HG02610 (cell line): ENCODE measurements at regions not wholly inside any gene's neighbourhood (a gene's known extent, or its start where the extent isn't known, plus 50 kb on each side); places are given as distances from the start of the nearest gene placed in this dataset.

ENCODE experiments used
- ATAC-seq: cut with Tn5 transposase; IDR thresholded peaks from one replicate; pipeline ENCODE4 v1.9.1; 2021; ENCODE audit warnings: mild to moderate bottlenecking, moderate library complexity; ENCODE audit not compliant: unreplicated experiment

DNA sequence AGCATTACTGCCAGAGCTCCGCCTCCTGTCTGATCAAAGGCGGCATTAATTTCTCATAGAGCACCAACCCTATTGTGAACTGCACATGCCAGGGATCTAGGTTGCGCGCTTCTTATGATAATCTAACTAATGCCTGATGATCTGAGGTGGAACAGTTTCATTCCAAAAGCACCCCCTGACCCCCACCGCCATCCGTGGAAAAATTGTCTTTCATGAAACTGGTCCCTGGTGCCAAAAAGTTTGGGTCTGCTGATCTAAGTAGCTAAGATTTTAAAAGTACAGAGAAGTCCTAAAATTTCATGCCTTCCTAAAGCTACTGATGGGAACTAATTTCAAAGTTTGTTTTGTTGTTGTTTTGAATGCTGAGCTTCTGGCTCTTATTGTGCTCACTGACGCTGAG lies 281.6 kb downstream of the PRL start:
- ATAC-seq: no peak

DNA sequence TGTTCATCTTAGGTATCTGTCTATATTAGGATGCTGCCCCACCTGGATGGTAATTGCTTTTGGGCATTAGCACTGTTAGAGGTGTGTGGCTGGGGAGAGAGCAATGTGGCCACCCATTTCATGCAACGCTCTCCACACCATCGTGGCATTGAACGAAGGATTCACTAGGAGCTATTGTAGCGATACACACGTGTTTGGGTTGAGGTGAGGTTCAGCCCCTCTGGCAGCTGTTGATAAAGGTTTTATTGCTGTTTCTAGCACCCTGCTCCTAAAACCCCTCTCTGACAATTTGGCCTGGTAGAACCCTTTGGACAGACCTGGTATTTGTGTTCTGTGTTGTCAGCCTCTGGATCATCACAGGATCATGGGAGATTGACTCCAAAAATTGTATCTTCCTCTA lies 280.9 kb downstream of the PRL start:
- ATAC-seq: no peak

DNA sequence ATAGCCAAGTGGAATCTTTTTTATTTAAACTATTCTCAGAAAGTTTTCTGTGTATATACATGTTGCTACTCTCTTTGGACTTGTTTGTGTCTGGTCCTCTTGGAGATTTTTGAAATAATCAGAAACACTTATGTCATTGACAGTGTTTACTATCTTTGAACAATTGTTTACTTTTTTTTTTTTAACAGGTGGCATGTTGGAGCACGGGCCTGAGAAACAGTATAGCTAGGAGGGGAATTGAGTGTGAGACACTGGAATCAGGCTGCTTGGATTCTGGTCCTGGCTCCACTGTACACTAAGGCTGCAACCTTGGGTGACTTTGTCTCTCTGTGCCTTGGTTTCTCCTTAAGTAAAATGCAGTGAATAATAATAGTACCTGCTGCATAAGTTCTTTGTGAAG lies 279.6 kb downstream of the PRL start:
- no peak for ATAC-seq

DNA sequence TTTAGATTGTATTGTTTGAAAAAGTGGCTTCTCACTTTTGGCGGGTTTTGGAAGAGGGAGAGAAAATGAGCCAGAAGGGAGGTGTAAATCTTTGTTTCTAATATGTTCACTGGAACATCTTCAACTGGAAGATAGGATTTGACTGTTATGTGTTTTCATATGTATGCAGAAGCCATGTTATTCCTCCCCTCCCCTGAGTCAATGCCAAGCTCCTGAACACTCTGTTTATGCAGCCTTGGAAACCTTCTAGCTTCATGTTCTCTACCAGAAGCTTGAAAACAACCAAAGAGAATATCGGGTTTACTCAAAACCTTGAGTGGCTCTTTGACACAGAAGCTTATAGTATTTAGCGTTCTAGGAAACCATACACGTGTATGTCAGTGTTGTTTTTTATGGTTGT lies 279.1 kb downstream of the PRL start:
- no peak for ATAC-seq

DNA sequence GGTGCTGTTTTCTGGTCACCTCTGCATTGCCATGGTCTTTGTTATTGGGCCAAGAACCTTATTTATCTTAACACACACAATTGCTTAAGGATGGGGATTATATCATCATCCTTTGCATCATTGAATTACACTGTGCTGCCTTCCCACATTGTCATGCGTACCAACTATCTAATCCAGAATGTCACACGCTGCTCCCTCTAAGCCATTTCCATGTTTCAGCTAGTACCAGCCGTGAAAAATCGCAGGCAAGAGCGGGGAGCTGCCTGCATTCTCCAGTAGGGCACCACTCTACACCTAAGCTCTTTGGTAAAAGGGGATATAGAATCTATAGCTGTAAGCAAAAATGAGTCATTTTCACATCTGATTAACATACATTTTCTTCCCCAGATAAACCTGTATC lies 277.0 kb downstream of the PRL start:
- ATAC-seq: no peak

DNA sequence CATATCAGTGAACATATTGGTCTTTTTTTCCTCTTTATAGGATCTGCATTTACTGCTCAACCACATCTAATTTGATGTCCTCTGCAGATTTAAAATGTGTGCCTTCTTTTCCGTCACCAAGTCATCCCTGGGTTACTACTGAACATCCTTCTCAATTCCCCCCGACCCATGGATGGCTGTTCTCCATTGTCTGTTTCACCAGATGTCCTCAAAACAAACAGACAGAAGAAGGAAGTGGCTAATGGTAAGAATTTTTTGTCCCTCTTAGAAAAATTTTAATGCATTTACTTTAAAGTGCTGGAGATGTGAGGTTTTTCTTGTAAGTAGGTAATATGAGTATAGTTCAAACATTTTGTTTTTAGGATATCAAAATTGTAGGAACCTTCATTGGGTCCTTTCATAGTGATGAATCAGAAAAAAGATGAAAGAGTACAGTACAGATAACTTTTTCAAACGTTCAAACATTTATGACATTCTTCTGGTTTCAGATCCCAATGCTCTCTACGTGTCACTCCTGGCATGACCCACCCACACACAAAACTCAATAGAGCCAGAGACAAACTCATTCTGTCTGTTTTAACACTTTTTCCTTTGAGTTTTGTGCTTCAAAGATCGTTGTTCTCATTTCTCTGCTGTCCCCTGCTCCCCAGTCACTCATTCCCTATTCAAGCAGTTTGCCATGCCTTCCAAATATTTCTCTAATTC lies 276.4 kb downstream of the PRL start:
- ATAC-seq: no peak

DNA sequence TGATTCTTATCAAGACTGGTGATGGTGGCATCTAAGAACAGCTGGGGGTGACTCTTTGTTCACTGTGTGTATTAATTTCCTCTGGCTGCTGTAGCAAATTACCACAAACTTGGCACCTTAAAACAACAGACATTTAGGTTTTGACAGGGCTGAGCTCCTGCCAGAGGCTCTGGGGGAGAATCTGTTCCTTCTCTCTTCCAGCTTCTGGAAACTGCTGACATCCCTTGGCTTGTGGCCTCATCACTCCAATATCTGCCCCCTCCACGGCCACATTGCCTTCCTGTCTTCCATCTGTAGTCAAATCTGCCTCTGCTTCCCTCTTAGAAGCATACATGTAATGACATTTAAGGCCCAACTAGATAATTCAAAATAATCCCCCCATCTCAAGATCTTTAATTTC lies 274.9 kb downstream of the PRL start:
- no peak for ATAC-seq

DNA sequence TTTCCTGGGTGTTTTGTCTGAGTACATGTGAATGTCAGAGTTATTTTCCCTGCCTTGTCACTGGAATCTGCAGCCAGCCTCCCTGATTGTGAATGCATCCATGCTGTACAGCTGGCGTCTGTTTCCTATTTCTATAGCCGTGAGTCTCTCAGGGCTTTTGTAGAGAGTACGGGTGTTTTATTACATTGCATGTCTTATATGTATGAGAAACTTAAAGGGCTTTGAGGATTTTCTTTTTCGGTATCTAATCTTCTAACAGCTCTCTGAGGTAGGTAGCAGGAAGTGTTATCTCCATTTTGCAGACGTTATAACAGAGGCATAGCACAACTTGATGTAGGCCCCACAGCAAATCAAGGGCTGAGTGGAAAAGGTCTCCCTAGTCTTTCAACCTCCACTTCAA lies 272.9 kb downstream of the PRL start:
- ATAC-seq: no peak

DNA sequence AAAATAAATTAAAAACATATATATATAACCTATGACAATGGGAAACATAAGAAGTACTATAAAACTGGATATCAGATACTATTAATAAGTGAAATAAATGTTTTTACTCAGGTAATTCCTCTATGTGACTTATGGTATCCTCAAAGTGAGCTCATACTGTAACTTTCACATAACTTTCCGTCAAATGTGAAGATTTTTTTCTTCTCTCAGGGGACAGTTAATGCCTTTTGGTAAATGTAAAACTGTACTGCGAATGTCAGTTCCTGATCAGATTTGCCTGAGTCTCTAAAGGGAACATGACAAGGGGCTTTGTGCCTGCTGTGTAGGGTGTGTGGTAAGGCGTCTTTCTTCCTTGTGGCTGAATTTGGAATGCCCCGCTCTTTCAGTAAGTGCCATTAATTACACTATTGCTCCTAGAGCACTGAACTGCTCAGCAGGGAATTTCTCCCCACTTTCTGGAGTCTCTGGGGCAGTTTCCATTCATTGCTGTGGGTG lies 271.8 kb downstream of the PRL start:
- ATAC-seq: peak; percentile 57

DNA sequence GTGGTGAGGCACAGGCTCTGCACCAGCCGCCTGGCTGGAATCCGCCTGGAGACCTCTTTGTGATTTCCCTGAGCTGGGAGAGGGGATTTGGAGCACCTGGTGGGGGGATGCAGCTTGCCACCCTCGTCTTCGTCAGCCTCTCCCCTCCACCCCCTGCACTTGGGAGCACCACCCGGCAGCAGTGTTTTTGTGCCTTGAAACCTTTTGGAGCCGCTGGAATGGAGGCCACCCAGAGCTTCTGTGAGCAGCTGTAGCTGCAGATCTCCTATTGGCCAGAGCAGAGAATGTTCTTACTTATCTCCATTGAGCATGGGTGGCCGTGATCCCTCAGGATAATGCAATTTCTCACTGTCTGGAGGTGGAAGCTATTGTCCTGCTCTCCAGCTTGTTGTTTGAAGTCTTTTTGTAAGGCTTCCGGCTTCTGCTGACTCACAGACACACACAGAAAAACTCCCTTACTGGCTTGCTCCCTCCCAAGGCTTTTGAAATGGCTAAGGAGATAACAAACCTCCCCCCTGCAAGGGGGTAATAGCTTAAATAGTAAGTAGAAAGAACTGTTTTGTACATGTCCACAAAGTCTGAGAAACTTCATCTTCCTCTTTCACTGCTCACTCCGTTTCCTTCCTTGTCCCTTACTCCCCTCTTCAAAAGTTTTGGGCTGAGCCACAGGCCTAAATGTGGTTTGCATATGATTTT lies 271.2 kb downstream of the PRL start:
- ATAC-seq: peak; percentile 70

DNA sequence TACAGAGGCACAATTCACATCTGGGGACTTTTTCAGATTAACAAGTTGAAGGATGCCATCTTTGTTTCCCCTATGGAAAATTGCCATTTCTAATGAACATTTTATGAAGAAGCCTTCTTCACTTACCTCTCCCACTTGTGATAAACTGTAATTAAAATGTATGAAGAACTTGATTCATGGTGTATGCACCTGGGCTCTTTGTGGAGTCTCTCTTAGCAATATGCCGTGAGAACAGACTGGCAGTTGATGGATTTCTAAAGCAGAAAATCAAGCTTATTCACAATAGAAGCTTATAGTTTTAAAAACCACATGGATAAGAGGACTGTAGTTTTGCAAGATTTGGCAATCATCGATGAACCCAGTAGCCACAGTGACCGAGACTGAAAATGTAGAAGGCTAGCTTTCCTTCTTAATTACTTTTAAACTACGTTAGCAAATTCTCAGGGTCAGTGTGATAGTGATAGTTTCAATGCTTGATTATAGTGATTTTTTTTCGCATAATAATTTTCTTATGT lies 270.6 kb downstream of the PRL start:
- ATAC-seq: no peak

DNA sequence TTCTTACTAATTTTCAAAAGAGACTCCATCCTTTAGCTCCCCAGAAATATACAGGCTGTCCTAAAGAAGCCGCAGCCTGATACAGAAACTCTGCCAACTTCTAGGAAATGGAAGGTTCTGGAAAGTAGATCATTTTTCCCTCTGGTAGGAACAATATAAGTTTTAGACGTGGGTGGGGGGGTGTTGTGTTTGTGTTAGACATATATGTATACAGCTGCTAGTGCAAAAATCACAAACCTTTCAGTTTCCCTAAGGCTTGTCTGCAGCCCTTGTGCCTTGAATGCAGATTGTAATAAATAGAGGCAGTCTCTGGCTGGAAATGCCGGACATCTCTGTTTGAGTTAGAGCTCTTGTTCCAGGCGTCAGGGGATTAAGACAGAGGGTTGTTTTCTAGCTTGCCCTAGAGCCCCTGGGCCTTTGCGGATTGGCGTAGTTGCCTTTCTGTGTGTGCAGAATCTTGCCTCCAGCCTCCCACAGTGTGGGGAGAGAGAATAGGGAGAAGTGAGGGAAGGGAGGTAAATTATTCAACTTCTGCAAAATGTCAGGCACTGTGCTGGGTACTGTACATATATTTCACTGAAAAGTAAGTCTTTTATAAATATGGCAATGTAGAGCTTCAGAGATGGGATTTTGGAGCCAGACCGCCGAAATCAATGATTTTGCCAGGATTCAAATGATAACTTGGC lies 269.7 kb downstream of the PRL start:
- no peak for ATAC-seq

DNA sequence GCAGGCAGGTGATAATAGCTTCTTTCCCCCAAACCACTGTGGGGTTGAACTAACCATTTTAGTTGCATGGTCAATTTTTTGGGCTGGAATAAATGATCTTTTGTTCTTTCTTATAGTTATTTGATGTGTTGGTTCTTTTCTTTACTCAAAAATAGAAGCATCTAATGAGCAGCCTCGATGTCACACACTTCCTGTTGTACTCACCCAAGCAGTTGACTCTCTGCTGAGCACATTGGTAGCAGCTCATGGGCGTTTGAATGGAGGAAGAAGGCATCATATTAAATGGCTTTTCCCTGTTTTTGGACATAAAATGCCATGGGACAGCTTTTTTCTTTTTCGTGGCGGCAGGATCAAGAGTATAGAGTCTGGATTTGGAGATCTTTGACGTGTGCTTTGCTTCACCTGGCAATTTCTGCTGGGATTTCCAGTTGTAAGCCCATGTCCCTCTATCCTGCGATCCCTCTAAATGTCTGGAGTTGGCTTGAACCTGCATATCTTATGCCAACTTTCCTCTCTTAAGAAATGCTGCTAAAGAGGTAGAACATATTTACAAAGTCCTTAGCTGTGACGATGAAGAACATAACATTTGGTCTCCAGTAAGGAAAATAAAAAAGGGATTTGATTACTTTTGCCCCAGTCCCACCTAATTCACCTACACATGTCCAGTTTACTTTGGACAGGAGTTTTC lies 268.3 kb downstream of the PRL start:
- no peak for ATAC-seq

DNA sequence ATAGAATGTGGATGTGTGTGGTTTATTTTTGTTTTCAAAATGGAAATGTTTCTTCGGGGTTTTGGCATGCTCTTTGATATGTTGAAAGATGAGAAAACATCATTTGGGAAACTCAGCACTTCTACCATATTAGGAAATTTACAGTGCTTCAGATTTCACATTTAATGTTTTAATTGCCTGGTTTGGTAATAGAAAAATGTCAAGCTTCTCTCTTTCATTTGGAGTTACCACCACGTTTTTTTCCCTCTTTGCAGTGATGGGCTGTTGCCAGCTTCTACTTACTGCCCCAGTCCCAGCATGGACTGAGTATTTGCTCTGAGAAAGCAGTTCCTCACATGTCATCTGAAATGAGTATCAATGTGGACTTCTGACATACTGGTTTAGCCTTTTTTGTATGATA lies 267.7 kb downstream of the PRL start:
- ATAC-seq: no peak

DNA sequence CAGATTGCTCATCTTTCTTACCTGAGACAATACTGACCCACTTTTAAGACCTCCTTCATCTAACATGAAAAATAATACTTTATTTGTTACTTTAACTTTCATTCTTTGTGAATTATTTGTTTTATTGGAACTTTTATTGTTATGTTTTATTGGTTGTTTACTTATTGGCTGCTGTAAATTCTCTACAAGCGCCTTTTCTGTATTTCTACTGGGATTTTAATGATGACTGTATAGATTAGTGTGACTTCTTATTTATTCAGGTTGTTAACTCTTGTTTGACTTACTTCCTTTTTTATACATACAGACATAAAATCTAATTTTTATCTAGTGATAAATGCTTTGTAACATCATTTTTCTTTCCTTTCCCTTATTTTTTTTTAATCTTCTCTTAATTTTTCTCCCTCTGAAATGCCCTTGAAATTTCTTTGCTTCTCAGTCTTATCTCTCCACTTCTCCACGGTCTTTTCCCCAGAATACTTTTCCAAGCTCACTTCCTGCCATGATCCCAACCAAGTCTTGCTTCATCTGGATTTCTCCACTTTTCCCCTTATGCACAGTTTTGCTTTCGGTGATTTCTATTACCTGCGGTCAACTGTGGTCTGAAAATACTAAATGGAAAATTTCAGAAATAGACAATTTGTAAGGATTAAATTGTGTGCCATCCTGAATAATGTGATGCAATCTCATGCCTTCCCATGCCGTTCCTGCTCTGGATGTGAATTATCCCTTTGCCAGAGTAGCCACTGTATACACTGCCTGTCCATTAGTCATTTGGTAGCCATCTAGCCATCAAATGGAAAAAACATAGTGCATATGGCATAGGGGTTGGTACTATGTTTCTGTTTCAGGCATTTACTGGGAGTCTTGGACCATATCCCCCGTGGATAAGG lies 265.9 kb downstream of the PRL start:
- no peak for ATAC-seq

DNA sequence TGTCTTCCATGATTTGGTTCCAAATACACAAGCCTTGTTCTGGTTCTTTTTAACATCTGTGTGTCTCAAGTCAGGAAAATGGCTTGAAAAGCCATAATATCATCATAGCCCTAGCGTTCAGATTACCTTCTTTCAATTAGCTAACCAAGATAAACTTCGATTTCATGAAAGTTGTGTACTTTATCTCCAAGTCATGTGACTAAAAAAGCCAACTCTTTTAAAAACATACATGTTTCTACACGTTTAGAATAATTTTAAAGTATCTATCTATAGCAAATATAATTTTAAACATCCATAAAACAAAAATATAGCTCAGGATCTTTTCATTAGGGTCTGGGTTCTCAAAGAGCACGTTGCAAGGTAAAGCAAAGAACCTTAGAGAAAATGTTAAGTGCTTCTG lies 261.1 kb downstream of the PRL start:
- ATAC-seq: no peak

DNA sequence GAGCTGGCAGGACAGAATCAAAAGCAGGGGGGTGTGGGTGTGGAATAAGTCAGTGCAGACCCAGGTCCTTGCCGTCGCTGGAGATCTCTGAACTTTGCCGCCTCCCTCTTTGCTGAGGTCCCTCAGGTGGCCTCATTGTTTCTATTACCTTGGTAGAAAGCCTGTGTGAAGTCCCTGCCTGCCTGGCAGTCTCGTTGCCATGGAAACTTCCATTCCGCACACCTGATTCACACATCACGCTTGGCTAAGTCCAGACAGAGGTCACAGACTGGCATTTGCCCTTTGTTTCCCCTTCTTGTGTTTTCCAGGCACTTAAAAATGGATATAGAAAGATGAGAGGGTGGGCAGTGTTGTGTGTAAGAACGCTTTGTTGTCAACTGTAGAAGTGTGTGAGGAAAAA lies 260.6 kb downstream of the PRL start:
- ATAC-seq: peak; percentile 74

DNA sequence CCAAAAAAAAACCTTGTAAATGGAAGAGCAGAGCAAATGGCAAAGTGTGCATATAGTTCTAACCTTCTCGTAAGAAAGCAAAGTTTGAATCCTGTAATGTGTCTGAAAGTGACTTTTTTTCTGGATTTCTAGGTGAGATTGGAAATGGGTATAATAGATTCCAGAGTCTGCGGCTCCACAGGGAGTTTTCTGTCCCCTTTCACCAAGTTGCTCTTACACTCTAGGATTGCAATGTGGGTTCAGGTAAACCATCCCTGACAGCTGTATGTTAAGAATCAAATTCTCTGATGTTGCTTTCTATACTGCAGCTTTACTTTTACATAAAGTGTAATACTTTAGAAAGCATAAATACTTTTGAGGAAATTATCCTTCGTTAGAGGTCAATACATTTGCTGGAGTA lies 260.1 kb downstream of the PRL start:
- ATAC-seq: no peak

DNA sequence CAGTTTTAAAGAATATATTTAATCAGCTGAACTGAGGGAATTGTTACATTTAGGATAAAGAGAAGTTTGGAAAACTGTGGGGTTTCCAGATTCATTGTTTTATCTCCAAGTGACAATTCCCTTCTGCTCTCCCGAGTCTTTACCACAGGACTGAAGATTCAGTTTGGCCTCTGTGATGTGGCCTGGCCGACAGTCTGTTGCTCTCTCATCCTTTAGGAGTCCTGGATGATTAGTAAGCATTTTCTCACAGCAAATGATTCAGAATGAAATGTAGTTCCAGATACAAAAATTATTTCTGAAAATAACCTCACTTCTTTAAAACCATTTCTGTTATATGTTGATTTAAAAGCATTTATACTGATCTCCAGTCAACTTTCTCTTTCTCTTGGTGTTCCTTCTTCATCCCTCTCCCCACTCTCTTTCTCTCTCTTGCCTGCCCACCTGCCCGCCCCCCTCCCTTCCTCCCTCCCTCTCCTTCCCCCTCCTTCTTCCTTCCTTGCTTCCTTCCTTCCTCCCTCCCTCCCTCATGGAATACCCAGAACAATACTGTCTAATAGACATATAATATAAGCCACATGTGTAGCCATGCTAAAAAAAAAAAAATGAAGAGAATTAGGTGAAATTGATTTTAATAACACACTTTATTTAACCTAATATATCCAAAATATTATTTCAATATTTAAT lies 254.9 kb downstream of the PRL start:
- ATAC-seq: no peak

DNA sequence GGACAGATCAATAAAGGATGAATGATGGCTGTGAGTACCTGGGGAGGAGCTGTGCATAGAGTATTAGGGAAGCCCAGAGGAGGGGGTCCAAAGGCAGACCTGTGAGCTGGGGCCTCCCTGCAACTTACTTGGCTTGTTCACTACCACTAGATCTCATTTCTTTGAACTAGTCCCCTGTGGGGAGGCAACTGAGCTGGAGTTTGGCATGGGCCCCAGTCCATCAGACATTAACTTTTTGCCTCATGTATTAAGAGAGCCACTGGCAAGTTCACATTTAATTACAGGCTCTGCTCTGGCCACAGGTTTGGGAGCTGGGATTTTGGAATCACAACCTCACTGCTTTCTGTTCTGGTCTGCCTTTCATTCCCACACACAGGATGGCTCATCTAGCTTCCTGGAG lies 254.1 kb downstream of the PRL start:
- ATAC-seq: no peak
